GM12891 (cell line): ENCODE measurements at regions not wholly inside any gene's neighbourhood (a gene's known extent, or its start where the extent isn't known, plus 50 kb on each side); places are given as distances from the start of the nearest gene placed in this dataset.

ENCODE experiments used
- POLR2A ChIP-seq: IDR thresholded peaks from 2 replicates; pipeline ENCODE4 v1.6.1; 2011; ENCODE audit warnings: low read depth, low read length, control low read depth
- POLR2AphosphoS5 ChIP-seq: IDR thresholded peaks from 2 replicates; pipeline ENCODE4 v1.6.1; 2011; ENCODE audit warnings: low read depth, low read length, control low read depth

DNA sequence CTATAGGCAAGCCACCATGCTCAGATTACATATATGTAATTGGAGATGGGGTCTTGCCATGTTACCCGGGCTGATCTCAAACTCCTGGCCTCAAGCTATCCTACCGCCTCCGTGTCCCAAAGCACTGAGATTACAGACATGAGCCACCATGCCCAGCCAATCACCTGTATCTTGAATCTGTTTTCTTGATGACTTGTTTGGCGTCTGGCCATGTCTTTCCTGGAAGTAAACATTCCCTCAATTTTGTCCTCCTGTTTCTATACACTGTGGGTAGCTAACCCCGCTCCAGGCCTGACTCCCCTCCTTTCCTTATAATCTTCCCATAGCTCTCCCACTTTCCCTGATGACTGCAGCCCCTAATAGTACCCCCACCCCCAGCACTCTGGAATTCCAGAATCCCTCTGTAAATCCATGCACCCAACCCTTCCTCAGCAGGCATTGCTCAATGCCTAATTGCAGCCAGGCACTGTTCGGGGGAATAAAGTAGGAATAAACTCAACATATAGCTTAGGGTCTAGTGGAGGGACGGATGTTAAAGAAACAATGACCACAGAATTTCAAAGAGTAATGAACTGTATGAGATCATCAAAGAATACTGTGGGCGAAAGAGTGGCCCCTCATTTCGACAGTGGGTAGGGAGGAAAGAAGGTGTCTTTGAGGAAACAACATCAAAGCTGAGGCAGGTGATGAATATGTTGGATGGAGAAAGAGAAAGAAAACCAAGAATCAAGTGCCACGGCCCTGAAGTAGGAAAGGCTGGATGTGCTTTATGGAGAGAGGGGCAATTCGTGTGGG is 161.5 kb downstream of the ADSS2 start:
- TF ChIP-seq POLR2AphosphoS5 = no peak
- no peak for TF ChIP-seq POLR2A
